GM18511 (cell line): ENCODE measurements at regions not wholly inside any gene's neighbourhood (a gene's known extent, or its start where the extent isn't known, plus 50 kb on each side); places are given as distances from the start of the nearest gene placed in this dataset.
A peak's percentile ranks its signal among the peaks of the same experiment; 100 is the strongest.
"Not testable (repeated sequence)": the region's sequence is repeated elsewhere in the genome, so short reads cannot be mapped to it uniquely, and the experiment has no call there.

ENCODE experiments used
- ATAC-seq: cut with Tn5 transposase; IDR thresholded peaks from one replicate; pipeline ENCODE4 v1.9.1; 2021; ENCODE audit warnings: mild to moderate bottlenecking, moderate library complexity; ENCODE audit not compliant: unreplicated experiment

- ATAC-seq, result no peak
Observed at GRCh38 chr5:164439799-164440198, 934.4 kb downstream of the MAT2B start.

GRCh38 chr5:164449460-164449859 lies 944.0 kb downstream of the MAT2B start:
- ATAC-seq, result no peak

- ATAC-seq, result no peak
Observed at GRCh38 chr5:164466033-164466432, 960.6 kb downstream of the MAT2B start.

- no peak for ATAC-seq
Observed at GRCh38 chr5:164470312-164470711, 964.9 kb downstream of the MAT2B start.

- no peak for ATAC-seq
Observed at GRCh38 chr5:164472165-164472564, 966.7 kb downstream of the MAT2B start.

GRCh38 chr5:164475339-164475977 lies 970.0 kb downstream of the MAT2B start:
- ATAC-seq, result no peak

- no peak for ATAC-seq
Observed at GRCh38 chr5:164481270-164481669, 975.9 kb downstream of the MAT2B start.

- no peak for ATAC-seq
Observed at GRCh38 chr5:164482351-164482750, 976.9 kb downstream of the MAT2B start.

- no peak for ATAC-seq
Observed at GRCh38 chr5:164484948-164485347, 979.5 kb downstream of the MAT2B start.

- ATAC-seq, result no peak
Observed at GRCh38 chr5:164487939-164488338, 982.5 kb downstream of the MAT2B start.

GRCh38 chr5:164497311-164498064 lies 992.1 kb downstream of the MAT2B start:
- ATAC-seq, result no peak

- no peak for ATAC-seq
Observed at GRCh38 chr5:164498438-164498837, 993.0 kb downstream of the MAT2B start.

GRCh38 chr5:164500856-164501255 lies 995.4 kb downstream of the MAT2B start:
- no peak for ATAC-seq

GRCh38 chr5:164501344-164501743 lies 995.9 kb downstream of the MAT2B start:
- ATAC-seq, result no peak

- ATAC-seq, result peak; percentile 81
Observed at GRCh38 chr5:164504141-164504772, 998.8 kb downstream of the MAT2B start.

- no peak for ATAC-seq
Observed at GRCh38 chr5:164505791-164506190, 1000.4 kb downstream of the MAT2B start.

- no peak for ATAC-seq
Observed at GRCh38 chr5:164518067-164518740, 1012.8 kb downstream of the MAT2B start.

- no peak for ATAC-seq
Observed at GRCh38 chr5:164518741-164519080, 1013.3 kb downstream of the MAT2B start.

GRCh38 chr5:164532235-164532900 lies 1026.9 kb downstream of the MAT2B start:
- ATAC-seq, result no peak

GRCh38 chr5:164533426-164533825 lies 1028.0 kb downstream of the MAT2B start:
- not testable (repeated sequence) for ATAC-seq

GRCh38 chr5:164540174-164540573 lies 1034.8 kb downstream of the MAT2B start:
- no peak for ATAC-seq
